Activated T-helper 2 cell treated with anti-CD3 and anti-CD28 coated beads, Interferon-gamma antibody, Interleukin-2, Interleukin-4, amounts not matched to agents 10 μg/mL and 5 μg/mL and 100 μg/mL, durations not matched to agents 14 hours and 24 hours and 36 hours (primary cell): ENCODE measurements at regions not wholly inside any gene's neighbourhood (a gene's known extent, or its start where the extent isn't known, plus 50 kb on each side); places are given as distances from the start of the nearest gene placed in this dataset.

ENCODE experiments used
- DNase-seq: peaks from one replicate; pipeline ENCODE4 v3.0.0; 2021; ENCODE audit warnings: low spot score
- H3K27ac Mint-ChIP-seq: one replicate; pipeline ENCODE4 v1.8.0; 2021; ENCODE audit warnings: mixed read lengths
- H3K27me3 Mint-ChIP-seq: one replicate; pipeline ENCODE4 v1.8.0; 2021; ENCODE audit warnings: low read depth, mixed read lengths
- H3K36me3 Mint-ChIP-seq: one replicate; pipeline ENCODE4 v1.8.0; 2021; ENCODE audit warnings: low read depth, mixed read lengths
- H3K4me1 Mint-ChIP-seq: one replicate; pipeline ENCODE4 v1.8.0; 2021; ENCODE audit warnings: low read depth, mixed read lengths
- H3K4me3 Mint-ChIP-seq: one replicate; pipeline ENCODE4 v1.8.0; 2021; ENCODE audit warnings: low read depth, mild to moderate bottlenecking, moderate library complexity, mixed read lengths
- H3K9me3 Mint-ChIP-seq: one replicate; pipeline ENCODE4 v1.8.0; 2021; ENCODE audit warnings: mixed read lengths
- intact Hi-C: fragments of 100-400 bp; cut with micrococcal nuclease; formaldehyde crosslinking; loops from one replicate; pipeline ENCODE4 v1.15.1; 2023

GRCh38 chr18:55774505-55774904 lies 186.5 kb upstream of the TCF4 start:
- Mint-ChIP-seq H3K27ac (no peak overlapping the region), H3K9me3 (no peaks in the 10 kb centered on the region)

GRCh38 chr18:55768255-55768654 lies 180.3 kb upstream of the TCF4 start:
- intact Hi-C loops = no loop called here
- Mint-ChIP-seq H3K36me3 (no peaks in the 10 kb centered on the region), H3K9me3 (no peaks in the 10 kb centered on the region), H3K27ac (no peak overlapping the region), H3K27me3 (no peaks in the 10 kb centered on the region), H3K4me1 (no peaks in the 10 kb centered on the region), H3K4me3 (no peak overlapping the region)
- no peak for DNase-seq

More at GRCh38 chr18:55774505-55774904, 186.5 kb upstream of the TCF4 start:
- peaks cover 28% of the 10 kb centered on the region for H3K27me3 Mint-ChIP-seq
- intact Hi-C loops = no loop called here
- H3K4me1 Mint-ChIP-seq = peaks cover 10% of the 10 kb centered on the region
- H3K36me3 Mint-ChIP-seq = no peaks in the 10 kb centered on the region
- DNase-seq = no peak
- no peak overlapping the region for H3K4me3 Mint-ChIP-seq

GRCh38 chr18:55764386-55764785 lies 176.4 kb upstream of the TCF4 start:
- Mint-ChIP-seq H3K27me3 (no peaks in the 10 kb centered on the region), H3K27ac (no peak overlapping the region), H3K4me1 (no peaks in the 10 kb centered on the region), H3K9me3 (no peaks in the 10 kb centered on the region), H3K4me3 (no peak overlapping the region), H3K36me3 (no peaks in the 10 kb centered on the region)
- no peak for DNase-seq
- intact Hi-C loops = no loop called here

- H3K36me3 Mint-ChIP-seq = no peaks in the 10 kb centered on the region
- H3K27me3 Mint-ChIP-seq = no peaks in the 10 kb centered on the region
- DNase-seq = no peak
- H3K27ac Mint-ChIP-seq = no peak overlapping the region
- H3K9me3 Mint-ChIP-seq = no peaks in the 10 kb centered on the region
- intact Hi-C loops = no loop called here
- H3K4me1 Mint-ChIP-seq = no peaks in the 10 kb centered on the region
- H3K4me3 Mint-ChIP-seq = no peak overlapping the region
Measured at GRCh38 chr18:55763805-55764204, 175.8 kb upstream of the TCF4 start.

- Mint-ChIP-seq H3K4me3 (no peak overlapping the region), H3K36me3 (no peaks in the 10 kb centered on the region), H3K9me3 (no peaks in the 10 kb centered on the region), H3K27me3 (no peaks in the 10 kb centered on the region), H3K27ac (no peak overlapping the region), H3K4me1 (no peaks in the 10 kb centered on the region)
- intact Hi-C loops = no loop called here
- DNase-seq = no peak
Measured at GRCh38 chr18:55763298-55763697, 175.3 kb upstream of the TCF4 start.

- H3K4me3 Mint-ChIP-seq = no peak overlapping the region
- DNase-seq = no peak
- no peaks in the 10 kb centered on the region for H3K27me3 Mint-ChIP-seq
- H3K36me3 Mint-ChIP-seq = no peaks in the 10 kb centered on the region
- H3K9me3 Mint-ChIP-seq = no peaks in the 10 kb centered on the region
- intact Hi-C loops = no loop called here
- H3K27ac Mint-ChIP-seq = no peak overlapping the region
- no peaks in the 10 kb centered on the region for H3K4me1 Mint-ChIP-seq
Measured at GRCh38 chr18:55762424-55762823, 174.4 kb upstream of the TCF4 start.

- no peak for DNase-seq
- intact Hi-C loops = no loop called here
- Mint-ChIP-seq H3K36me3 (no peaks in the 10 kb centered on the region), H3K27ac (no peak overlapping the region), H3K4me1 (peaks cover 2% of the 10 kb centered on the region), H3K9me3 (no peaks in the 10 kb centered on the region), H3K27me3 (no peaks in the 10 kb centered on the region), H3K4me3 (no peak overlapping the region)
Measured at GRCh38 chr18:55753643-55754263, 165.8 kb upstream of the TCF4 start.

GRCh38 chr18:55751476-55751875 lies 163.5 kb upstream of the TCF4 start:
- H3K9me3 Mint-ChIP-seq = no peaks in the 10 kb centered on the region
- H3K27me3 Mint-ChIP-seq = no peaks in the 10 kb centered on the region
- intact Hi-C loops = no loop called here
- peaks cover 2% of the 10 kb centered on the region for H3K4me1 Mint-ChIP-seq
- no peak overlapping the region for H3K27ac Mint-ChIP-seq
- no peak overlapping the region for H3K4me3 Mint-ChIP-seq
- DNase-seq = no peak
- H3K36me3 Mint-ChIP-seq = no peaks in the 10 kb centered on the region

- no peaks in the 10 kb centered on the region for H3K27me3 Mint-ChIP-seq
- H3K27ac Mint-ChIP-seq = no peak overlapping the region
- H3K36me3 Mint-ChIP-seq = no peaks in the 10 kb centered on the region
- no peaks in the 10 kb centered on the region for H3K9me3 Mint-ChIP-seq
- DNase-seq = no peak
- H3K4me3 Mint-ChIP-seq = no peak overlapping the region
- intact Hi-C loops = no loop called here
- H3K4me1 Mint-ChIP-seq = no peaks in the 10 kb centered on the region
Measured at GRCh38 chr18:55748227-55748738, 160.3 kb upstream of the TCF4 start.

GRCh38 chr18:55744206-55744605 lies 156.2 kb upstream of the TCF4 start:
- DNase-seq = no peak
- H3K36me3 Mint-ChIP-seq = no peaks in the 10 kb centered on the region
- H3K4me3 Mint-ChIP-seq = no peak overlapping the region
- intact Hi-C loops = no loop called here
- H3K4me1 Mint-ChIP-seq = no peaks in the 10 kb centered on the region
- no peaks in the 10 kb centered on the region for H3K9me3 Mint-ChIP-seq
- no peaks in the 10 kb centered on the region for H3K27me3 Mint-ChIP-seq
- no peak overlapping the region for H3K27ac Mint-ChIP-seq

GRCh38 chr18:55743736-55744135 lies 155.7 kb upstream of the TCF4 start:
- no peak overlapping the region for H3K4me3 Mint-ChIP-seq
- H3K27ac Mint-ChIP-seq = no peak overlapping the region
- no peaks in the 10 kb centered on the region for H3K27me3 Mint-ChIP-seq
- H3K4me1 Mint-ChIP-seq = no peaks in the 10 kb centered on the region
- intact Hi-C loops = no loop called here
- no peak for DNase-seq
- no peaks in the 10 kb centered on the region for H3K36me3 Mint-ChIP-seq
- no peaks in the 10 kb centered on the region for H3K9me3 Mint-ChIP-seq

- Mint-ChIP-seq H3K9me3 (no peaks in the 10 kb centered on the region), H3K27me3 (no peaks in the 10 kb centered on the region), H3K4me1 (no peaks in the 10 kb centered on the region), H3K27ac (no peak overlapping the region), H3K4me3 (no peak overlapping the region), H3K36me3 (no peaks in the 10 kb centered on the region)
- DNase-seq = no peak
- intact Hi-C loops = no loop called here
Measured at GRCh38 chr18:55743133-55743532, 155.1 kb upstream of the TCF4 start.

GRCh38 chr18:55739488-55739887 lies 151.5 kb upstream of the TCF4 start:
- H3K9me3 Mint-ChIP-seq = no peaks in the 10 kb centered on the region
- intact Hi-C loops = no loop called here

More at GRCh38 chr18:55739488-55739887, 151.5 kb upstream of the TCF4 start:
- no peak overlapping the region for H3K4me3 Mint-ChIP-seq
- no peaks in the 10 kb centered on the region for H3K4me1 Mint-ChIP-seq
- no peak overlapping the region for H3K27ac Mint-ChIP-seq
- no peak for DNase-seq
- no peaks in the 10 kb centered on the region for H3K36me3 Mint-ChIP-seq
- H3K27me3 Mint-ChIP-seq = no peaks in the 10 kb centered on the region
